ENCODE measurements at regions not wholly inside any gene's neighbourhood (a gene's known extent, or its start where the extent isn't known, plus 50 kb on each side); places are given as distances from the start of the nearest gene placed in this dataset.

DNA sequence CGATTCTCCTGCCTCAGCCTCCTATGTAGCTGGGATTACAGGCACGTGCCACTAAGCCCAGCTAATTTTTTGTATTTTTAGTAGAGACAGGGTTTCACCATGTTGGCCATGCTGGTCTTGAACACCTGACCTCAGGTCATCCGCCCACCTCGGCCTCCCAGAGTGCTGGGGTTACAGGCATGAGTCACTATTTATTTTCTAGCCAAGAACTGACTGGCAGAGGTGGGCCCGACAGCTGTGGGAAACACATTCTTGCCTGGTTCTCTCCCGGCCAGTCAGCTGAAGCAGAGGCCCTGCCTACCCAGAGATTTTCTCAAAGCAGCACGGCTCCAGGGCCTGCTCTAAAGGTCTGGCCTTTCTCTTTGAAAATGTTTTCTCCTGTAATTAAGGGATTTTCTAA, 108.0 kb downstream of the KCTD15 start:
- TF ChIP-seq SIN3A (IDR thresholded peaks at IDR 0.05; ENCODE audit: borderline replicate concordance, insufficient read depth, low read length) (no peak), POLR2AphosphoS5 (IDR thresholded peaks at IDR 0.05; ENCODE audit: low read depth, low read length) (no peak), REST (IDR thresholded peaks at IDR 0.05; ENCODE audit: insufficient read depth in 1 of 2, low read depth in 2 of 2, low read length in 2 of 2) (no peak), TAF1 (IDR thresholded peaks at IDR 0.05; ENCODE audit: borderline replicate concordance, insufficient read depth, low read length) (no peak)
